Natural killer cell (primary cell): ENCODE measurements at regions not wholly inside any gene's neighbourhood (a gene's known extent, or its start where the extent isn't known, plus 50 kb on each side); places are given as distances from the start of the nearest gene placed in this dataset.

Source experiments
- ATAC-seq, 3 donors: fragments of 150-1000 bp in 2 of 3; fragments of 200-7000 bp in 1 of 3; cut with Tn5 transposase; 1 replicate in 1 of 3; 2 replicates in 2 of 3; pipeline ENCODE4 v1.10.0; 2021; ENCODE audit warnings: mild to moderate bottlenecking in 2 of 3, moderate library complexity in 2 of 3
- DNase-seq, 2 donors: peaks; one replicate each; pipeline versions ENCODE4 v3.0.0 to v3.0.0-alpha.2; 2013 to 2021; ENCODE audit warnings: mixed read lengths in 1 of 2
- H3K27ac ChIP-seq: one replicate; pipeline ENCODE4 v1.5.1; 2013; ENCODE audit warnings: mild to moderate bottlenecking, low read length
- H3K27me3 ChIP-seq: one replicate; pipeline ENCODE4 v1.6.1; 2013; ENCODE audit warnings: low read length; ENCODE audit not compliant: control insufficient read depth, insufficient read depth
- H3K36me3 ChIP-seq: one replicate; pipeline ENCODE4 v1.6.1; 2013; ENCODE audit warnings: low read length; ENCODE audit not compliant: control insufficient read depth, insufficient read depth
- H3K4me1 ChIP-seq: one replicate; pipeline ENCODE4 v1.6.1; 2013; ENCODE audit warnings: low read length; ENCODE audit not compliant: control insufficient read depth, insufficient read depth
- H3K4me3 ChIP-seq: one replicate; pipeline ENCODE4 v1.5.1; 2013; ENCODE audit warnings: low read length
- H3K9me3 ChIP-seq: one replicate; pipeline ENCODE4 v1.6.1; 2013; ENCODE audit warnings: low read length; ENCODE audit not compliant: control insufficient read depth, insufficient read depth
- H3K27ac Mint-ChIP-seq, 2 donors: one replicate each; pipeline ENCODE4 v1.8.0; 2022; ENCODE audit warnings: mild to moderate bottlenecking in 2 of 2, mixed read lengths in 2 of 2, moderate library complexity in 1 of 2
- H3K27me3 Mint-ChIP-seq, 2 donors: one replicate each; pipeline ENCODE4 v1.8.0; 2022; ENCODE audit warnings: low read depth in 2 of 2, mixed read lengths in 2 of 2
- H3K36me3 Mint-ChIP-seq: one replicate; pipeline ENCODE4 v1.8.0; 2022; ENCODE audit warnings: mixed read lengths
- H3K4me1 Mint-ChIP-seq, 2 donors: one replicate each; pipeline ENCODE4 v1.8.0; 2022; ENCODE audit warnings: mixed read lengths in 2 of 2
- H3K4me3 Mint-ChIP-seq: one replicate; pipeline ENCODE4 v1.8.0; 2022; ENCODE audit warnings: mild to moderate bottlenecking, moderate library complexity, mixed read lengths
- H3K9me3 Mint-ChIP-seq, 2 donors: one replicate each; pipeline ENCODE4 v1.8.0; 2022; ENCODE audit warnings: mixed read lengths in 2 of 2
- CTCF ChIP-seq: fragments of 200-600 bp; IDR thresholded peaks from one replicate; pipeline ENCODE4 v1.8.0; 2022; ENCODE audit warnings: antibody characterized with exemption
- WGBS: methylation state at CpG from one replicate; pipeline ENCODE4 v1.1.7; 2013; ENCODE audit warnings: missing lambda C conversion rate; ENCODE audit not compliant: insufficient coverage; 5-methylcytosine and 5-hydroxymethylcytosine counted together
- intact Hi-C: fragments of 100-400 bp; cut with micrococcal nuclease; formaldehyde crosslinking; loops from one replicate; pipeline ENCODE4 v1.14.2; 2022

- H3K9me3 Mint-ChIP-seq, result no peaks in the 10 kb centered on the region
- peaks cover 41% of the 10 kb centered on the region for H3K4me1 ChIP-seq
- DNase-seq, result peak; percentile 68 to 90
- H3K36me3 ChIP-seq, result no peaks in the 10 kb centered on the region
- WGBS, result 33% methylated on average over 20 of the region's 20 CpGs
- H3K36me3 Mint-ChIP-seq, result no peaks in the 10 kb centered on the region
- H3K27me3 Mint-ChIP-seq, result no peaks in the 10 kb centered on the region
- TF ChIP-seq CTCF, result peak; percentile 82
- H3K27ac Mint-ChIP-seq, result peak overlapping the region in 1 of 2 donors; percentile 79
- intact Hi-C loops, result loop anchor here (1.0 to 2.0 kb wide), 3 partner anchors 56 to 142 kb away; no protein-coding TSS in a partner anchor
- H3K4me3 ChIP-seq, result no peak overlapping the region
- peaks cover 41 to 42% of the 10 kb centered on the region in 2 donors for H3K4me1 Mint-ChIP-seq
- no peaks in the 10 kb centered on the region for H3K9me3 ChIP-seq
- H3K27ac ChIP-seq, result no peak overlapping the region
- ATAC-seq, result peak; percentile 60 to 66 (median 65)
- no peaks in the 10 kb centered on the region for H3K27me3 ChIP-seq
- H3K4me3 Mint-ChIP-seq, result peak overlapping the region; percentile 4
Observed at GRCh38 chr10:30534465-30535144, 94.9 kb downstream of the LYZL2 start.

- Mint-ChIP-seq H3K4me3 (peak overlapping the region; percentile 62), H3K27me3 (no peaks in the 10 kb centered on the region), H3K27ac (peak overlapping the region; percentile 95 to 99), H3K36me3 (no peaks in the 10 kb centered on the region), H3K4me1 (peaks cover 66 to 68% of the 10 kb centered on the region in 2 donors), H3K9me3 (no peaks in the 10 kb centered on the region)
- 82% methylated on average over 8 of the region's 8 CpGs for WGBS
- no peaks in the 10 kb centered on the region for H3K27me3 ChIP-seq
- peak in 2 of 3 donors; percentile 10 to 38 for ATAC-seq
- intact Hi-C loops, result no loop called here
- DNase-seq, result no peak
- TF ChIP-seq CTCF, result no peak
- H3K9me3 ChIP-seq, result no peaks in the 10 kb centered on the region
- no peak overlapping the region for H3K4me3 ChIP-seq
- H3K36me3 ChIP-seq, result no peaks in the 10 kb centered on the region
- H3K4me1 ChIP-seq, result peaks cover 68% of the 10 kb centered on the region
- peak overlapping the region; percentile 50 for H3K27ac ChIP-seq
Observed at GRCh38 chr10:30531751-30532530, 97.6 kb downstream of the LYZL2 start.

GRCh38 chr10:30529373-30529998 is 95.5 kb downstream of the MAP3K8 start:
- under 1% methylated on average over 28 of the region's 28 CpGs for WGBS
- peak overlapping the region; percentile 46 for H3K4me3 ChIP-seq
- Mint-ChIP-seq H3K4me1 (peaks cover 76% of the 10 kb centered on the region in 2 donors), H3K27ac (peak overlapping the region; percentile 95 to 99), H3K9me3 (no peaks in the 10 kb centered on the region), H3K27me3 (no peaks in the 10 kb centered on the region), H3K4me3 (peak overlapping the region; percentile 82), H3K36me3 (no peaks in the 10 kb centered on the region)
- no peaks in the 10 kb centered on the region for H3K27me3 ChIP-seq
- H3K36me3 ChIP-seq, result no peaks in the 10 kb centered on the region
- H3K4me1 ChIP-seq, result peaks cover 87% of the 10 kb centered on the region
- intact Hi-C loops, result loop anchor here (1.0 to 5.0 kb wide), 6 partner anchors 27 to 1997 kb away; partner anchors contain the start of gene WAC
- DNase-seq (peak; percentile 80 to 90), ATAC-seq (peak; percentile 71 to 90 (median 86))
- peak overlapping the region; percentile 97 for H3K27ac ChIP-seq
- no peaks in the 10 kb centered on the region for H3K9me3 ChIP-seq
- TF ChIP-seq CTCF, result no peak
